ENCODE measurements at regions not wholly inside any gene's neighbourhood (a gene's known extent, or its start where the extent isn't known, plus 50 kb on each side); places are given as distances from the start of the nearest gene placed in this dataset.

GRCh38 chr14:82180139-82180538 lies 646.5 kb upstream of the SEL1L start:
- DNase-seq (ENCODE audit: low read depth) = no peak
- TF ChIP-seq CTCF (IDR thresholded peaks at IDR 0.05; ENCODE audit: insufficient read depth, low read depth, low read length, missing control alignments) = no peak
- H3K4me3 ChIP-seq (ENCODE audit: low read depth, low read length) = no peak overlapping the region

- TF ChIP-seq CTCF (IDR thresholded peaks at IDR 0.05; ENCODE audit: insufficient read depth, low read depth, low read length, missing control alignments) = no peak
- H3K4me3 ChIP-seq (ENCODE audit: low read depth, low read length) = no peak overlapping the region
These were observed 649.0 kb upstream of the SEL1L start for GRCh38 chr14:82182646-82183045.

GRCh38 chr14:82190742-82191141 lies 657.1 kb upstream of the SEL1L start:
- no peak for TF ChIP-seq CTCF (IDR thresholded peaks at IDR 0.05; ENCODE audit: insufficient read depth, low read depth, low read length, missing control alignments)
- H3K4me3 ChIP-seq (ENCODE audit: low read depth, low read length) = no peak overlapping the region
- no peak for DNase-seq (ENCODE audit: low read depth)

More at GRCh38 chr14:82182646-82183045, 649.0 kb upstream of the SEL1L start:
- no peak for DNase-seq (ENCODE audit: low read depth)

GRCh38 chr14:82192387-82192786 lies 658.7 kb upstream of the SEL1L start:
- H3K4me3 ChIP-seq (ENCODE audit: low read depth, low read length) = no peak overlapping the region
- no peak for DNase-seq (ENCODE audit: low read depth)
- TF ChIP-seq CTCF (IDR thresholded peaks at IDR 0.05; ENCODE audit: insufficient read depth, low read depth, low read length, missing control alignments) = no peak

GRCh38 chr14:82223276-82223675 lies 689.6 kb upstream of the SEL1L start:
- H3K4me3 ChIP-seq (ENCODE audit: low read depth, low read length) = no peak overlapping the region
- TF ChIP-seq CTCF (IDR thresholded peaks at IDR 0.05; ENCODE audit: insufficient read depth, low read depth, low read length, missing control alignments) = no peak
- DNase-seq (ENCODE audit: low read depth) = no peak

GRCh38 chr14:82224610-82225009 lies 691.0 kb upstream of the SEL1L start:
- DNase-seq (ENCODE audit: low read depth) = no peak
- TF ChIP-seq CTCF (IDR thresholded peaks at IDR 0.05; ENCODE audit: insufficient read depth, low read depth, low read length, missing control alignments) = no peak

GRCh38 chr14:82230748-82231147 lies 697.1 kb upstream of the SEL1L start:
- no peak for TF ChIP-seq CTCF (IDR thresholded peaks at IDR 0.05; ENCODE audit: insufficient read depth, low read depth, low read length, missing control alignments)
- no peak overlapping the region for H3K4me3 ChIP-seq (ENCODE audit: low read depth, low read length)

More at GRCh38 chr14:82224610-82225009, 691.0 kb upstream of the SEL1L start:
- no peak overlapping the region for H3K4me3 ChIP-seq (ENCODE audit: low read depth, low read length)

More at GRCh38 chr14:82230748-82231147, 697.1 kb upstream of the SEL1L start:
- DNase-seq (ENCODE audit: low read depth) = no peak

All from GM12865 (cell line).